Neural cell (in vitro differentiated cells): ENCODE measurements at regions not wholly inside any gene's neighbourhood (a gene's known extent, or its start where the extent isn't known, plus 50 kb on each side); places are given as distances from the start of the nearest gene placed in this dataset.

Experiments
- RAD21 ChIP-seq: fragments of 450-650 bp; conservative IDR thresholded peaks from 2 replicates; pipeline ENCODE4 v1.6.1; 2014; ENCODE audit warnings: antibody characterized with exemption, mild to moderate bottlenecking, moderate library complexity
- TF ChIP-seq, protein P1 (sequence below): fragments of 450-650 bp; IDR thresholded peaks from 2 replicates; pipeline ENCODE4 v1.5.1; 2014; ENCODE audit warnings: antibody characterized with exemption, mild to moderate bottlenecking, moderate library complexity; ENCODE audit not compliant: poor library complexity, severe bottlenecking
- TF ChIP-seq, protein P2 (sequence below): IDR thresholded peaks from 2 replicates; pipeline ENCODE4 v1.6.1; 2012; ENCODE audit warnings: borderline replicate concordance

DNA sequence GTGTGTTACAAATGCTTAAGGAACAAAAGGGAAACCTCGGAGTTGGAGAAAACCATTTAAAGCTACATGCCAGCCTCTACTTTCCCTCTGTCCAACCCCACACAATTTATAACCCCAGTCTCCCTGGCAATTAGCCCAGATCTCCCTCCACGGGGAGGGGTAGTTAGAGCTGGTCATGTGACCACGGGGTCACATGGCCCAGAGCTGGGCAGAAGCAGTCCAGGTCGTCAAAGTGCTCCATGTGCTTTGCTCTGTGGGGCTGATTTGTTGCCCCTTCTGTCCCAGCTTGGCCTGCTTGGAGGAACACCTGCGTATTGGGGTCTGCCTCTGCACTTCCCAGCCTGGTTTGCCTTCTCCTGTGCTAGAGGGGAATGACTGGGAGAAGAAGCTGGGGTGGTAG, 219.1 kb downstream of the RBM19 start:
- TF ChIP-seq, protein P1, sequence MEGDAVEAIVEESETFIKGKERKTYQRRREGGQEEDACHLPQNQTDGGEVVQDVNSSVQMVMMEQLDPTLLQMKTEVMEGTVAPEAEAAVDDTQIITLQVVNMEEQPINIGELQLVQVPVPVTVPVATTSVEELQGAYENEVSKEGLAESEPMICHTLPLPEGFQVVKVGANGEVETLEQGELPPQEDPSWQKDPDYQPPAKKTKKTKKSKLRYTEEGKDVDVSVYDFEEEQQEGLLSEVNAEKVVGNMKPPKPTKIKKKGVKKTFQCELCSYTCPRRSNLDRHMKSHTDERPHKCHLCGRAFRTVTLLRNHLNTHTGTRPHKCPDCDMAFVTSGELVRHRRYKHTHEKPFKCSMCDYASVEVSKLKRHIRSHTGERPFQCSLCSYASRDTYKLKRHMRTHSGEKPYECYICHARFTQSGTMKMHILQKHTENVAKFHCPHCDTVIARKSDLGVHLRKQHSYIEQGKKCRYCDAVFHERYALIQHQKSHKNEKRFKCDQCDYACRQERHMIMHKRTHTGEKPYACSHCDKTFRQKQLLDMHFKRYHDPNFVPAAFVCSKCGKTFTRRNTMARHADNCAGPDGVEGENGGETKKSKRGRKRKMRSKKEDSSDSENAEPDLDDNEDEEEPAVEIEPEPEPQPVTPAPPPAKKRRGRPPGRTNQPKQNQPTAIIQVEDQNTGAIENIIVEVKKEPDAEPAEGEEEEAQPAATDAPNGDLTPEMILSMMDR: no peak
- TF ChIP-seq, protein P2, sequence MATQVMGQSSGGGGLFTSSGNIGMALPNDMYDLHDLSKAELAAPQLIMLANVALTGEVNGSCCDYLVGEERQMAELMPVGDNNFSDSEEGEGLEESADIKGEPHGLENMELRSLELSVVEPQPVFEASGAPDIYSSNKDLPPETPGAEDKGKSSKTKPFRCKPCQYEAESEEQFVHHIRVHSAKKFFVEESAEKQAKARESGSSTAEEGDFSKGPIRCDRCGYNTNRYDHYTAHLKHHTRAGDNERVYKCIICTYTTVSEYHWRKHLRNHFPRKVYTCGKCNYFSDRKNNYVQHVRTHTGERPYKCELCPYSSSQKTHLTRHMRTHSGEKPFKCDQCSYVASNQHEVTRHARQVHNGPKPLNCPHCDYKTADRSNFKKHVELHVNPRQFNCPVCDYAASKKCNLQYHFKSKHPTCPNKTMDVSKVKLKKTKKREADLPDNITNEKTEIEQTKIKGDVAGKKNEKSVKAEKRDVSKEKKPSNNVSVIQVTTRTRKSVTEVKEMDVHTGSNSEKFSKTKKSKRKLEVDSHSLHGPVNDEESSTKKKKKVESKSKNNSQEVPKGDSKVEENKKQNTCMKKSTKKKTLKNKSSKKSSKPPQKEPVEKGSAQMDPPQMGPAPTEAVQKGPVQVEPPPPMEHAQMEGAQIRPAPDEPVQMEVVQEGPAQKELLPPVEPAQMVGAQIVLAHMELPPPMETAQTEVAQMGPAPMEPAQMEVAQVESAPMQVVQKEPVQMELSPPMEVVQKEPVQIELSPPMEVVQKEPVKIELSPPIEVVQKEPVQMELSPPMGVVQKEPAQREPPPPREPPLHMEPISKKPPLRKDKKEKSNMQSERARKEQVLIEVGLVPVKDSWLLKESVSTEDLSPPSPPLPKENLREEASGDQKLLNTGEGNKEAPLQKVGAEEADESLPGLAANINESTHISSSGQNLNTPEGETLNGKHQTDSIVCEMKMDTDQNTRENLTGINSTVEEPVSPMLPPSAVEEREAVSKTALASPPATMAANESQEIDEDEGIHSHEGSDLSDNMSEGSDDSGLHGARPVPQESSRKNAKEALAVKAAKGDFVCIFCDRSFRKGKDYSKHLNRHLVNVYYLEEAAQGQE: no peak
- no peak for TF ChIP-seq RAD21
